Natural killer cell (primary cell): ENCODE measurements at regions not wholly inside any gene's neighbourhood (a gene's known extent, or its start where the extent isn't known, plus 50 kb on each side); places are given as distances from the start of the nearest gene placed in this dataset.

Source experiments
- ATAC-seq, 3 donors: fragments of 150-1000 bp in 2 of 3; fragments of 200-7000 bp in 1 of 3; cut with Tn5 transposase; 1 replicate in 1 of 3; 2 replicates in 2 of 3; pipeline ENCODE4 v1.10.0; 2021; ENCODE audit warnings: mild to moderate bottlenecking in 2 of 3, moderate library complexity in 2 of 3
- DNase-seq, 2 donors: peaks; one replicate each; pipeline versions ENCODE4 v3.0.0 to v3.0.0-alpha.2; 2013 to 2021; ENCODE audit warnings: mixed read lengths in 1 of 2
- H3K27ac ChIP-seq: one replicate; pipeline ENCODE4 v1.5.1; 2013; ENCODE audit warnings: mild to moderate bottlenecking, low read length
- H3K27me3 ChIP-seq: one replicate; pipeline ENCODE4 v1.6.1; 2013; ENCODE audit warnings: low read length; ENCODE audit not compliant: control insufficient read depth, insufficient read depth
- H3K36me3 ChIP-seq: one replicate; pipeline ENCODE4 v1.6.1; 2013; ENCODE audit warnings: low read length; ENCODE audit not compliant: control insufficient read depth, insufficient read depth
- H3K4me1 ChIP-seq: one replicate; pipeline ENCODE4 v1.6.1; 2013; ENCODE audit warnings: low read length; ENCODE audit not compliant: control insufficient read depth, insufficient read depth
- H3K4me3 ChIP-seq: one replicate; pipeline ENCODE4 v1.5.1; 2013; ENCODE audit warnings: low read length
- H3K9me3 ChIP-seq: one replicate; pipeline ENCODE4 v1.6.1; 2013; ENCODE audit warnings: low read length; ENCODE audit not compliant: control insufficient read depth, insufficient read depth
- H3K27ac Mint-ChIP-seq, 2 donors: one replicate each; pipeline ENCODE4 v1.8.0; 2022; ENCODE audit warnings: mild to moderate bottlenecking in 2 of 2, mixed read lengths in 2 of 2, moderate library complexity in 1 of 2
- H3K27me3 Mint-ChIP-seq, 2 donors: one replicate each; pipeline ENCODE4 v1.8.0; 2022; ENCODE audit warnings: low read depth in 2 of 2, mixed read lengths in 2 of 2
- H3K36me3 Mint-ChIP-seq: one replicate; pipeline ENCODE4 v1.8.0; 2022; ENCODE audit warnings: mixed read lengths
- H3K4me1 Mint-ChIP-seq, 2 donors: one replicate each; pipeline ENCODE4 v1.8.0; 2022; ENCODE audit warnings: mixed read lengths in 2 of 2
- H3K4me3 Mint-ChIP-seq: one replicate; pipeline ENCODE4 v1.8.0; 2022; ENCODE audit warnings: mild to moderate bottlenecking, moderate library complexity, mixed read lengths
- H3K9me3 Mint-ChIP-seq, 2 donors: one replicate each; pipeline ENCODE4 v1.8.0; 2022; ENCODE audit warnings: mixed read lengths in 2 of 2
- CTCF ChIP-seq: fragments of 200-600 bp; IDR thresholded peaks from one replicate; pipeline ENCODE4 v1.8.0; 2022; ENCODE audit warnings: antibody characterized with exemption
- WGBS: methylation state at CpG from one replicate; pipeline ENCODE4 v1.1.7; 2013; ENCODE audit warnings: missing lambda C conversion rate; ENCODE audit not compliant: insufficient coverage; 5-methylcytosine and 5-hydroxymethylcytosine counted together
- intact Hi-C: fragments of 100-400 bp; cut with micrococcal nuclease; formaldehyde crosslinking; loops from one replicate; pipeline ENCODE4 v1.14.2; 2022

GRCh38 chr20:23286346-23286745, 64.2 kb upstream of the NXT1 start:
- Mint-ChIP-seq H3K27me3 (peaks cover 7 to 16% of the 10 kb centered on the region in 2 donors), H3K27ac (no peak overlapping the region), H3K9me3 (no peaks in the 10 kb centered on the region), H3K4me1 (no peaks in the 10 kb centered on the region), H3K4me3 (no peak overlapping the region), H3K36me3 (no peaks in the 10 kb centered on the region)
- no peak for TF ChIP-seq CTCF
- no peaks in the 10 kb centered on the region for H3K9me3 ChIP-seq
- no peaks in the 10 kb centered on the region for H3K36me3 ChIP-seq
- intact Hi-C loops: no loop called here
- no peak overlapping the region for H3K4me3 ChIP-seq
- no peaks in the 10 kb centered on the region for H3K4me1 ChIP-seq
- ATAC-seq: no peak
- 91% methylated on average over 8 of the region's 8 CpGs for WGBS
- H3K27me3 ChIP-seq: no peaks in the 10 kb centered on the region
- no peak overlapping the region for H3K27ac ChIP-seq
- no peak for DNase-seq

- no peaks in the 10 kb centered on the region for H3K9me3 Mint-ChIP-seq
- no peak overlapping the region for H3K27ac ChIP-seq
- H3K27ac Mint-ChIP-seq: no peak overlapping the region
- no peak overlapping the region for H3K4me3 Mint-ChIP-seq
- H3K4me1 ChIP-seq: no peaks in the 10 kb centered on the region
- DNase-seq: no peak
- intact Hi-C loops: no loop called here
- H3K36me3 Mint-ChIP-seq: no peaks in the 10 kb centered on the region
- peaks cover 7 to 8% of the 10 kb centered on the region in 2 donors for H3K27me3 Mint-ChIP-seq
- H3K9me3 ChIP-seq: no peaks in the 10 kb centered on the region
- ATAC-seq: no peak
- no peak overlapping the region for H3K4me3 ChIP-seq
- H3K36me3 ChIP-seq: no peaks in the 10 kb centered on the region
- no peaks in the 10 kb centered on the region for H3K4me1 Mint-ChIP-seq
- H3K27me3 ChIP-seq: no peaks in the 10 kb centered on the region
- TF ChIP-seq CTCF: no peak
- WGBS: 80% methylated on average over 2 of the region's 2 CpGs
These were observed 65.1 kb upstream of the NXT1 start for GRCh38 chr20:23285536-23285935.

GRCh38 chr20:23284009-23284408, 66.6 kb upstream of the NXT1 start:
- H3K4me3 Mint-ChIP-seq: no peak overlapping the region
- no peaks in the 10 kb centered on the region for H3K36me3 ChIP-seq

More at GRCh38 chr20:23284009-23284408, 66.6 kb upstream of the NXT1 start:
- TF ChIP-seq CTCF: no peak
- Histone ChIP-seq H3K4me3 (no peak overlapping the region), H3K9me3 (no peaks in the 10 kb centered on the region), H3K27me3 (no peaks in the 10 kb centered on the region), H3K27ac (no peak overlapping the region), H3K4me1 (no peaks in the 10 kb centered on the region)
- Mint-ChIP-seq H3K27me3 (peaks cover 5 to 7% of the 10 kb centered on the region in 2 donors), H3K4me1 (no peaks in the 10 kb centered on the region), H3K9me3 (no peaks in the 10 kb centered on the region), H3K36me3 (no peaks in the 10 kb centered on the region), H3K27ac (no peak overlapping the region)
- no peak for DNase-seq
- intact Hi-C loops: no loop called here
- no peak for ATAC-seq
- WGBS: 100% methylated on average over 1 of the region's 2 CpGs
